ENCODE measurements at regions not wholly inside any gene's neighbourhood (a gene's known extent, or its start where the extent isn't known, plus 50 kb on each side); places are given as distances from the start of the nearest gene placed in this dataset.
A peak's percentile ranks its signal among the peaks of the same experiment; 100 is the strongest.

- Mint-ChIP-seq H3K27ac (no peak overlapping the region), H3K4me1 (no peaks in the 10 kb centered on the region), H3K4me3 (no peak overlapping the region), H3K9me3 (peaks cover 0 to 1% (median 0%) of the 10 kb centered on the region in 7 donors), H3K27me3 (ENCODE audit: low read depth in 3 of 3) (peaks cover 1% of the 10 kb centered on the region in 3 donors), H3K36me3 (no peaks in the 10 kb centered on the region)
- Histone ChIP-seq H3K36me3 (replicated peaks in 1 of 2; ENCODE audit: control insufficient read depth in 1 of 2, insufficient read depth in 2 of 2, low read length in 2 of 2) (no peaks in the 10 kb centered on the region), H3K4me3 (replicated peaks in 1 of 3; ENCODE audit: low read depth in 2 of 3, low read length in 3 of 3) (no peak overlapping the region), H4K20me1 (ENCODE audit: insufficient read depth, low read length) (no peaks in the 10 kb centered on the region), H3K79me2 (ENCODE audit: insufficient read depth, low read length) (no peaks in the 10 kb centered on the region), H2AFZ (ENCODE audit: insufficient read depth, low read depth, low read length, poor library complexity, severe bottlenecking) (no peak overlapping the region), H3K9ac (ENCODE audit: insufficient read depth, low read length, poor library complexity, severe bottlenecking) (no peak overlapping the region), H3K4me1 (ENCODE audit: control insufficient read depth in 1 of 2, insufficient read depth in 2 of 2, low read length in 2 of 2) (no peaks in the 10 kb centered on the region), H3K27me3 (ENCODE audit: control insufficient read depth in 2 of 2, insufficient read depth in 2 of 2, low read length in 2 of 2) (no peaks in the 10 kb centered on the region), H3K27ac (ENCODE audit: low read depth in 1 of 2, low read length in 2 of 2) (no peak overlapping the region), H3K9me3 (replicated peaks in 1 of 2; ENCODE audit: control insufficient read depth in 1 of 2, insufficient read depth in 1 of 2, low read length in 2 of 2) (no peaks in the 10 kb centered on the region), H3K4me2 (replicated peaks; ENCODE audit: extremely low read depth, low read length, poor library complexity, severe bottlenecking) (no peak overlapping the region)
- WGBS (ENCODE audit: insufficient coverage) = 100% methylated on average over 1 of the region's 4 CpGs
- DNase-seq = no peak
- intact Hi-C loops (cut with micrococcal nuclease) = no loop called here
- TF ChIP-seq, protein P1, sequence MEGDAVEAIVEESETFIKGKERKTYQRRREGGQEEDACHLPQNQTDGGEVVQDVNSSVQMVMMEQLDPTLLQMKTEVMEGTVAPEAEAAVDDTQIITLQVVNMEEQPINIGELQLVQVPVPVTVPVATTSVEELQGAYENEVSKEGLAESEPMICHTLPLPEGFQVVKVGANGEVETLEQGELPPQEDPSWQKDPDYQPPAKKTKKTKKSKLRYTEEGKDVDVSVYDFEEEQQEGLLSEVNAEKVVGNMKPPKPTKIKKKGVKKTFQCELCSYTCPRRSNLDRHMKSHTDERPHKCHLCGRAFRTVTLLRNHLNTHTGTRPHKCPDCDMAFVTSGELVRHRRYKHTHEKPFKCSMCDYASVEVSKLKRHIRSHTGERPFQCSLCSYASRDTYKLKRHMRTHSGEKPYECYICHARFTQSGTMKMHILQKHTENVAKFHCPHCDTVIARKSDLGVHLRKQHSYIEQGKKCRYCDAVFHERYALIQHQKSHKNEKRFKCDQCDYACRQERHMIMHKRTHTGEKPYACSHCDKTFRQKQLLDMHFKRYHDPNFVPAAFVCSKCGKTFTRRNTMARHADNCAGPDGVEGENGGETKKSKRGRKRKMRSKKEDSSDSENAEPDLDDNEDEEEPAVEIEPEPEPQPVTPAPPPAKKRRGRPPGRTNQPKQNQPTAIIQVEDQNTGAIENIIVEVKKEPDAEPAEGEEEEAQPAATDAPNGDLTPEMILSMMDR (IDR thresholded peaks at IDR 0.05) = no peak
Observed at GRCh38 chr20:39258253-39258652, 296.1 kb downstream of the DHX35 start.

DNA sequence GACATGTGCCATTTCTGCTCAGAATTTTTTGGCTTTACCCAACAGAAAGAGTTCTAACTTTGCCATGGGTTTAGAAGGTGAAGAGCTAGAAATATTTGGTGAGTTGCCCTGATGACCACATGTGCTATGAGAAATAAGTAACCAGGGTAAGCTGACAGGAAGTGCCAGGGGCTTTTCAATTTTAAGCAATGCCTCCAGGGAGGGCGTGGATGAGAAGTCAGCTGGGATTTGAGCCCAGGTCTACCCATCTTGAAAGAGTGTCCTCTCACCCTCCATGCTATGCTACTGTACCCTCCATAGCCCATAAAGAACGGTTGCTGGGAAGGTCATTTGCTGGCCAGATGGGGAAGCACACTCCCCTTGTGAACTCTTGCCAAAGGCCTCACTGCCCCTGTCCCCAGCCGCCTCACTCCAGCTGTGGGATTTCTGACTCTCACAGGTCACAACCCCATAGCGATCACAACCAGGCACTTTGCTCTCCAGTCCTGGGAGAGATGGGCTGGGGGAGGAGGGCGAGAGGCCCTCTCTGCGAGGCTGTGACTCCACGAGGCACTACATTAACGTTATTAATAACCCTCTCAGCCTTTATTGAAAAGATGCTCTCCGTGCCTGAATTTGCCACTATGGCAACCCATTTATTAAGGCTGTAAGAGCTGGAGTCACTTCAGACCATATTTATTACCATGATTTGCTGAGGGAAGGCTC, 291.1 kb downstream of the DHX35 start:
- Mint-ChIP-seq H3K4me3 (no peak overlapping the region), H3K36me3 (no peaks in the 10 kb centered on the region), H3K4me1 (no peaks in the 10 kb centered on the region), H3K27me3 (ENCODE audit: low read depth in 3 of 3) (peaks cover 0 to 3% (median 1%) of the 10 kb centered on the region in 3 donors), H3K27ac (peak overlapping the region in 2 of 7 donors; percentile 26 to 31), H3K9me3 (peaks cover 0 to 1% (median 0%) of the 10 kb centered on the region in 7 donors)
- no peak for DNase-seq
- Histone ChIP-seq H3K27me3 (ENCODE audit: control insufficient read depth in 2 of 2, insufficient read depth in 2 of 2, low read length in 2 of 2) (no peaks in the 10 kb centered on the region), H3K4me1 (ENCODE audit: control insufficient read depth in 1 of 2, insufficient read depth in 2 of 2, low read length in 2 of 2) (no peaks in the 10 kb centered on the region), H3K27ac (ENCODE audit: low read depth in 1 of 2, low read length in 2 of 2) (no peak overlapping the region), H3K4me3 (replicated peaks in 1 of 3; ENCODE audit: low read depth in 2 of 3, low read length in 3 of 3) (no peak overlapping the region), H3K36me3 (replicated peaks in 1 of 2; ENCODE audit: control insufficient read depth in 1 of 2, insufficient read depth in 2 of 2, low read length in 2 of 2) (no peaks in the 10 kb centered on the region), H2AFZ (ENCODE audit: insufficient read depth, low read depth, low read length, poor library complexity, severe bottlenecking) (no peak overlapping the region), H4K20me1 (ENCODE audit: insufficient read depth, low read length) (no peaks in the 10 kb centered on the region), H3K79me2 (ENCODE audit: insufficient read depth, low read length) (no peaks in the 10 kb centered on the region), H3K4me2 (replicated peaks; ENCODE audit: extremely low read depth, low read length, poor library complexity, severe bottlenecking) (no peak overlapping the region), H3K9me3 (replicated peaks in 1 of 2; ENCODE audit: control insufficient read depth in 1 of 2, insufficient read depth in 1 of 2, low read length in 2 of 2) (no peaks in the 10 kb centered on the region), H3K9ac (ENCODE audit: insufficient read depth, low read length, poor library complexity, severe bottlenecking) (no peak overlapping the region)
- WGBS (ENCODE audit: insufficient coverage) = 92% methylated on average over 2 of the region's 9 CpGs
- intact Hi-C loops (cut with micrococcal nuclease) = no loop called here
- TF ChIP-seq, protein P1 (IDR thresholded peaks at IDR 0.05) = no peak
